ENCODE measurements at regions not wholly inside any gene's neighbourhood (a gene's known extent, or its start where the extent isn't known, plus 50 kb on each side); places are given as distances from the start of the nearest gene placed in this dataset.

DNA sequence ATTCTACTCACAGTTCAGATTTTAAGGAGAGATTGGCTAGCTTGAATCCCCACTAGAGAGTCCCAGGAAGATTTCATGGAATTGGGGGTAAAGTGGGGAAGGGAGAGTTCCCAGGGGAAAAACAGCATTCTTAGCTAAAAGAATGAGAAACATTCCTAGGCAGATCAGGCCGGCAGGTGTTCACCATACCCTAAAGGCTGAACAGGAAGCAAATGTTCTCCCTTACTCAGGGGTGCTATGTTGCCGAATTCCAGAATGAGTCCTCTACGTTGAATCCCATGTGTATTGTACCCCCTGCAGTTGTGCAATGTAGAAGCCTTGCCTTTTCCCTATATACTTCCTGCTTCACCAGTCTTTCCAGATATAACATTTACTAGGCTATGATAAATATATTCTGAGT is 135.2 kb upstream of the NCAM1 start:
- Mint-ChIP-seq H3K27me3 (peaks cover 4 to 8% of the 10 kb centered on the region in 2 donors), H3K4me1 (no peaks in the 10 kb centered on the region), H3K27ac (no peak overlapping the region), H3K9me3 (peaks cover 0 to 11% (median 0%) of the 10 kb centered on the region in 8 donors), H3K4me3 (no peak overlapping the region), H3K36me3 (no peaks in the 10 kb centered on the region)
- CTCF ChIA-PET (ENCODE audit: partially characterized antibody), result no interaction called here
- POLR2A ChIA-PET (ENCODE audit: partially characterized antibody), result no interaction called here
- H3K27ac ChIP-seq (ENCODE audit: low read depth, low read length), result no peak overlapping the region
- H3K4me3 ChIP-seq (ENCODE audit: low read length in 2 of 2), result no peak overlapping the region
- intact Hi-C loops (cut with micrococcal nuclease), result no loop called here
- no peaks in the 10 kb centered on the region for H3K36me3 ChIP-seq (ENCODE audit: insufficient read depth, low read length)
- H3K4me1 ChIP-seq (ENCODE audit: insufficient read depth, low read length), result no peaks in the 10 kb centered on the region
- DNase-seq, result no peak
- no peaks in the 10 kb centered on the region for H3K27me3 ChIP-seq (ENCODE audit: insufficient read depth, low read length)
- no peaks in the 10 kb centered on the region for H3K9me3 ChIP-seq (ENCODE audit: control insufficient read depth in 1 of 2, low read length in 2 of 2)

- ChIA-PET CTCF (ENCODE audit: partially characterized antibody) (no interaction called here), POLR2A (ENCODE audit: partially characterized antibody) (no interaction called here)
- no peak overlapping the region for H3K4me3 ChIP-seq (ENCODE audit: low read length in 2 of 2)
- H3K36me3 ChIP-seq (ENCODE audit: insufficient read depth, low read length), result no peaks in the 10 kb centered on the region
- Mint-ChIP-seq H3K9me3 (peaks cover 0 to 11% (median 0%) of the 10 kb centered on the region in 8 donors), H3K36me3 (no peaks in the 10 kb centered on the region), H3K4me1 (no peaks in the 10 kb centered on the region), H3K4me3 (no peak overlapping the region), H3K27ac (no peak overlapping the region), H3K27me3 (peaks cover 4 to 8% of the 10 kb centered on the region in 2 donors)
- H3K4me1 ChIP-seq (ENCODE audit: insufficient read depth, low read length), result no peaks in the 10 kb centered on the region
- DNase-seq, result no peak
- H3K27ac ChIP-seq (ENCODE audit: low read depth, low read length), result no peak overlapping the region
- no peaks in the 10 kb centered on the region for H3K9me3 ChIP-seq (ENCODE audit: control insufficient read depth in 1 of 2, low read length in 2 of 2)
- intact Hi-C loops (cut with micrococcal nuclease), result no loop called here
- no peaks in the 10 kb centered on the region for H3K27me3 ChIP-seq (ENCODE audit: insufficient read depth, low read length)
Measured at GRCh38 chr11:112826788-112827187, 134.4 kb upstream of the NCAM1 start.

DNA sequence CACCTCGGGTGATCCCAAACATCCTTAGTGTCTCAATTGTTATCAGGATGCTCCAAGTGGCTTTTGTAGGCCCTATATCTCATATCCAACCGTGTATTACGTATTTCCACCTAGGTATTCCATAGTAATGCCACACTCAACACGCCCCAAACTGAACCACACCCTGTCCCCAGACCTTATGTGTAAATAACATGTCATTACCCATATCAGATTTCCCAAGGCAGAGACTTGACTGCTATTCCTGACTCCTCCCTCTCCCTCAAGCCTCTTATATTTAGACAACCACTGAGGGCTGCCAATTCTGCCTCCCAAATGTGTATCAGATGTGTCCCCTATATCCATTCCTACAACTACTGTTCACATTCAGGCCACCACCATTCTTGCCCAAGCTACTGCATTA is 132.8 kb upstream of the NCAM1 start:
- CTCF ChIA-PET (ENCODE audit: partially characterized antibody), result no interaction called here
- Mint-ChIP-seq H3K9me3 (peaks cover 0 to 13% (median 4%) of the 10 kb centered on the region in 8 donors), H3K36me3 (no peaks in the 10 kb centered on the region), H3K27ac (no peak overlapping the region), H3K27me3 (peaks cover 5 to 8% of the 10 kb centered on the region in 2 donors), H3K4me3 (no peak overlapping the region), H3K4me1 (no peaks in the 10 kb centered on the region)
- H3K9me3 ChIP-seq (ENCODE audit: control insufficient read depth in 1 of 2, low read length in 2 of 2), result no peaks in the 10 kb centered on the region
- no peaks in the 10 kb centered on the region for H3K27me3 ChIP-seq (ENCODE audit: insufficient read depth, low read length)
- POLR2A ChIA-PET (ENCODE audit: partially characterized antibody), result no interaction called here
- intact Hi-C loops (cut with micrococcal nuclease), result no loop called here
- no peak for DNase-seq
- H3K4me3 ChIP-seq (ENCODE audit: low read length in 2 of 2), result no peak overlapping the region
- H3K4me1 ChIP-seq (ENCODE audit: insufficient read depth, low read length), result no peaks in the 10 kb centered on the region
- no peak overlapping the region for H3K27ac ChIP-seq (ENCODE audit: low read depth, low read length)
- H3K36me3 ChIP-seq (ENCODE audit: insufficient read depth, low read length), result no peaks in the 10 kb centered on the region

DNA sequence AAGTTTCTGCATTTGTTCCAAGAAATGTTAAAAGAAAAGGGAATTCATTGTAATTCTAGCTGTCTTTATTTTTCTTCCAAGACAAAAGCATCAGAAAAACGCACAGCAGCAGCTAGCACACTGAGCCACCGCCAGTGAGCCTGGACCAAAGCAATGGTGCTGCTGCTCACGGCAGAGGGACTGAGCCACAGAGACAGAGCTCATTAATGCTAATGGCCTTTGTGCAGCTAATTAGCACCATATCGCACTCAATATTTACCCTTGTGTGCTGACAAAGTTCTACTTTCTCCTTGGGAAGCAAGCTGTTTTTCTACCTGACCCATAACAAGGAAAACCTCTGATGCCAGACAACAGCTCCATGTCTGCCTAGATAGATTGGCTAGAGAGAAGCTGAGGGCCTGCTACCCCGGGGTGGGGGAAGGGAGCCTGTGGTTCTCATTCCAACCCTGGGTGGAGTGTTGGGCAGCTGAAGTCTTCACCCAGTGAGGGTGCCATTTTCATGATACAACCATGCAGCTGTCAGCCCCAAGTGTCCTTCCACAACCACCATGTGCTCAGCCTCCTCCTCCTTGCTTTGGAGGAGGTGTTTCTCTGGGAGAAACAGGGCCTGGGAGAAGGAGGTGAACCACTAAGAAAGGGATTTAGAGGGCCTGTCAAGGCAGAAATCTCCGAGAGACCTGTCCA is 131.1 kb upstream of the NCAM1 start:
- no peak for DNase-seq

DNA sequence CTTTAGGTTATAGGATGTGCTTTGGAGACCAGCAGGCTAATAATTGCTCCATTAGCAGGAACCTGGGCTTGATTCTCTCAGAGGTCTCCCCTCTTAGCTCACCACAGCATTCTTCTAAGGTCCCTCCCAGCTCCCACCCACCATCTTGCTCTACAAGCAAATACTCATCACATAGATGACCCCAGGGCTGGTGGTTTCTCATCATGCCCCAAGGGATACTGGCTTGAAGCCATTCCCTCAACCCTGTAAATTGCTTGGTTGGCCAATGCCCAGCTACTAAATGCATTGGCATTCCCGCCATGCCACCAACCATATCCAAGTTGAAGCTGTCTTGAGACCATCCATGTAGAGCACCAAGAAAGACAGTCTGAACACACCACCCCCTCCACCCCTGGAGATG is 130.2 kb upstream of the NCAM1 start:
- CTCF ChIA-PET (ENCODE audit: partially characterized antibody), result no interaction called here

More for the DNA sequence above, 131.1 kb upstream of the NCAM1 start:
- Mint-ChIP-seq H3K9me3 (peaks cover 0 to 13% (median 4%) of the 10 kb centered on the region in 8 donors), H3K36me3 (no peaks in the 10 kb centered on the region), H3K4me1 (no peaks in the 10 kb centered on the region), H3K27ac (no peak overlapping the region), H3K4me3 (no peak overlapping the region), H3K27me3 (peaks cover 4 to 8% of the 10 kb centered on the region in 2 donors)
- Histone ChIP-seq H3K27ac (ENCODE audit: low read depth, low read length) (no peak overlapping the region), H3K27me3 (ENCODE audit: insufficient read depth, low read length) (no peaks in the 10 kb centered on the region), H3K4me3 (ENCODE audit: low read length in 2 of 2) (no peak overlapping the region), H3K9me3 (ENCODE audit: control insufficient read depth in 1 of 2, low read length in 2 of 2) (no peaks in the 10 kb centered on the region), H3K4me1 (ENCODE audit: insufficient read depth, low read length) (no peaks in the 10 kb centered on the region), H3K36me3 (ENCODE audit: insufficient read depth, low read length) (no peaks in the 10 kb centered on the region)
- ChIA-PET POLR2A (ENCODE audit: partially characterized antibody) (no interaction called here), CTCF (ENCODE audit: partially characterized antibody) (no interaction called here)
- intact Hi-C loops (cut with micrococcal nuclease), result no loop called here

GRCh38 chr11:112831969-112832766 is 129.1 kb upstream of the NCAM1 start:
- no peaks in the 10 kb centered on the region for H3K4me1 Mint-ChIP-seq
- DNase-seq, result no peak
- no peak overlapping the region for H3K27ac ChIP-seq (ENCODE audit: low read depth, low read length)
- peaks cover 3 to 4% of the 10 kb centered on the region in 2 donors for H3K27me3 Mint-ChIP-seq
- H3K36me3 ChIP-seq (ENCODE audit: insufficient read depth, low read length), result no peaks in the 10 kb centered on the region
- POLR2A ChIA-PET (ENCODE audit: partially characterized antibody), result no interaction called here
- intact Hi-C loops (cut with micrococcal nuclease), result no loop called here
- no peaks in the 10 kb centered on the region for H3K4me1 ChIP-seq (ENCODE audit: insufficient read depth, low read length)
- no peaks in the 10 kb centered on the region for H3K36me3 Mint-ChIP-seq
- H3K27me3 ChIP-seq (ENCODE audit: insufficient read depth, low read length), result no peaks in the 10 kb centered on the region
- no peak overlapping the region for H3K4me3 Mint-ChIP-seq
- CTCF ChIA-PET (ENCODE audit: partially characterized antibody), result no interaction called here
- no peaks in the 10 kb centered on the region for H3K9me3 ChIP-seq (ENCODE audit: control insufficient read depth in 1 of 2, low read length in 2 of 2)
- peaks cover 0 to 7% (median 4%) of the 10 kb centered on the region in 8 donors for H3K9me3 Mint-ChIP-seq
- peak overlapping the region in 1 of 7 donors; percentile 21 for H3K27ac Mint-ChIP-seq
- no peak overlapping the region for H3K4me3 ChIP-seq (ENCODE audit: low read length in 2 of 2)

More for the DNA sequence above, 130.2 kb upstream of the NCAM1 start:
- H3K36me3 Mint-ChIP-seq, result no peaks in the 10 kb centered on the region
- H3K36me3 ChIP-seq (ENCODE audit: insufficient read depth, low read length), result no peaks in the 10 kb centered on the region
- no peak overlapping the region for H3K4me3 Mint-ChIP-seq
- peaks cover 0 to 11% (median 4%) of the 10 kb centered on the region in 8 donors for H3K9me3 Mint-ChIP-seq
- no peak overlapping the region for H3K27ac Mint-ChIP-seq
- H3K4me1 Mint-ChIP-seq, result no peaks in the 10 kb centered on the region
- no peaks in the 10 kb centered on the region for H3K27me3 ChIP-seq (ENCODE audit: insufficient read depth, low read length)
- H3K27ac ChIP-seq (ENCODE audit: low read depth, low read length), result no peak overlapping the region
- no peaks in the 10 kb centered on the region for H3K4me1 ChIP-seq (ENCODE audit: insufficient read depth, low read length)
- no peaks in the 10 kb centered on the region for H3K9me3 ChIP-seq (ENCODE audit: control insufficient read depth in 1 of 2, low read length in 2 of 2)
- no peak for DNase-seq
- intact Hi-C loops (cut with micrococcal nuclease), result no loop called here
- no peak overlapping the region for H3K4me3 ChIP-seq (ENCODE audit: low read length in 2 of 2)
- POLR2A ChIA-PET (ENCODE audit: partially characterized antibody), result no interaction called here
- H3K27me3 Mint-ChIP-seq, result peaks cover 3 to 4% of the 10 kb centered on the region in 2 donors

DNA sequence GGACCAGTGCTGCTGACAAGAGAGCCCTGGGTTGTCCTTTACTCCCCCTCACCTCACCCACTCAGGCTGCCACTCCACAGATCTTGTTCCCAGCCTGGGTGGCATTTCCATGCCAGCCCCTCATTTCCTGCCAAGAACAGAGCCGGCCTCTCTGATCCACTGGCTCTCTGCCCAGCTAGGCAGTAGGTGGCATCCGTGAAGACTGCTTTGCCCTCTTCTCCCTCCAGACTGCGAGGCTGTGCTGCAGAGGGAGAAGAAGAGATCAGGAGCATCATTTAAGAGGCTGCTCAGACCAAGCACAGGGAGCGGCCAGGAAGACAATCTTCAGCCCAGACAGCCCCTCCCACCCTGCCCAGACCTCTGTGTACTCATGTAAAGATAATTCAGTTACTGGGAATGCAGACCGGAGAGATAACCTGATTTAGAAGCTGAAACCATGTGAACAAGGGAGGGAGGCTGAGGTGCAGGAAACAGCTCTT is 126.9 kb upstream of the NCAM1 start:
- DNase-seq, result no peak
- Histone ChIP-seq H3K36me3 (ENCODE audit: insufficient read depth, low read length) (no peaks in the 10 kb centered on the region), H3K27ac (ENCODE audit: low read depth, low read length) (no peak overlapping the region), H3K9me3 (ENCODE audit: control insufficient read depth in 1 of 2, low read length in 2 of 2) (no peaks in the 10 kb centered on the region), H3K27me3 (ENCODE audit: insufficient read depth, low read length) (no peaks in the 10 kb centered on the region), H3K4me1 (ENCODE audit: insufficient read depth, low read length) (no peaks in the 10 kb centered on the region), H3K4me3 (ENCODE audit: low read length in 2 of 2) (no peak overlapping the region)
- H3K9me3 Mint-ChIP-seq, result peaks cover 0 to 5% (median 1%) of the 10 kb centered on the region in 8 donors
- H3K4me3 Mint-ChIP-seq, result no peak overlapping the region
- POLR2A ChIA-PET (ENCODE audit: partially characterized antibody), result no interaction called here
- H3K27ac Mint-ChIP-seq, result no peak overlapping the region
- peaks cover 3 to 4% of the 10 kb centered on the region in 2 donors for H3K27me3 Mint-ChIP-seq
- intact Hi-C loops (cut with micrococcal nuclease), result no loop called here
- no peaks in the 10 kb centered on the region for H3K4me1 Mint-ChIP-seq
- H3K36me3 Mint-ChIP-seq, result no peaks in the 10 kb centered on the region
- CTCF ChIA-PET (ENCODE audit: partially characterized antibody), result no interaction called here
